ENCODE measurements at regions not wholly inside any gene's neighbourhood (a gene's known extent, or its start where the extent isn't known, plus 50 kb on each side); places are given as distances from the start of the nearest gene placed in this dataset.
"Not testable (repeated sequence)": the region's sequence is repeated elsewhere in the genome, so short reads cannot be mapped to it uniquely, and the experiment has no call there.

DNA sequence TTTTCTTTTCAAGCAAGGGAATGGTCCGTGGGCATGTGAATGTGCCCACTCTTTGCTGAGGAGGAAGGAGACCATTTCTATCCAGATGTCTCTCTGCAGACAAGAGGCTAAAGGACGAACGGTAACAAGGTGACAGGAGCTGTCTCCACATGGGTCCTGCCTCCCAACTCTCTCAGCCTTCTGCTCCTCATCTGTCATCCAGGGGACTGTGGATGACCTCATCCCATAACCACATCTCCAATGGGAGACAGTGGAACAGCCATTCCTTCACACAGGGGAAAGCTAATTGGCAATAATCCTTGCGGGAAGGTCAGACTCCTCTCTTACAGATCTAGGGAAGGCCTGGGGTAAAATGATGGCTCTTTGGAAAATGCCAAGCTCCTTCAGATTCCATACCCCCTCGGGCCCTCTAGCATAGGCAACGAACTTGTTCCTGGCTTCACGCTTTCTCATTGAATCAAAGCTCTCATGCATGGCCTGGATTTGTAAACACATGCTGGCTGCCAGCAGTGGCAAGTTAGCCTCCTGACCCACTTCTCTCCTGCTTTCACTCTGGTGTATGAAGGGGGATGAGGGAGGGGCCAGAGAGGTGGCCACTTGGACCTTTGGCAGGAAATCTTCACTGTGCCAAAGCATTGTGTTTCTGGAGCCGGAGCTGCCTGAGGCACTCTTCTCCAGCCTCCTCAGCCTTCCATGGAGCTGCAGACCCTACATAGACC lies 65.8 kb upstream of the IKBKE start:
- not testable (repeated sequence) for H3K36me3 Mint-ChIP-seq (ENCODE audit: low read depth); H3K27me3 Mint-ChIP-seq; H3K4me1 Mint-ChIP-seq (ENCODE audit: low read depth); H3K9me3 Mint-ChIP-seq; H3K4me3 Mint-ChIP-seq; H3K27ac Mint-ChIP-seq

DNA sequence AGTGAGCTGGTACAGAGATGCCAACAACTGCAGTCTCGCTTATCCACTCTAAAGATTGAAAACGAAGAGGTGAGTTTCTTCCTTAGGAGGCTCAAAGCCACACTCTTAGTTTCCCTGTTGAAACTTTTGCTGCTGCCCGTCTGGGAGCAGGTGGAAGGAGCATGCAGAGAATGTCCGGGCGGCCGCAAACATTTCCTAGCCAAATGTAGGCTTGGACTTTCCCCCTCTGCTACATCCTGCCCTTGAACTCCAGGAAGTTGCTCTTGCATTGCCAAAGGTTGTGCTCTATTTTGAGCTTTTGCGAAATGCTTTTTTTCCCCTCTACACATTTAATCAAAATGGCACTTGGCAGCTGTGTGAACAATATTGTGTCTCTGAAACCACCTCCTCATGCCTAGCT lies 65.0 kb upstream of the IKBKE start:
- not testable (repeated sequence) for H3K4me1 Mint-ChIP-seq (ENCODE audit: low read depth); H3K36me3 Mint-ChIP-seq (ENCODE audit: low read depth); H3K4me3 Mint-ChIP-seq; H3K27ac Mint-ChIP-seq; H3K9me3 Mint-ChIP-seq; H3K27me3 Mint-ChIP-seq

- H3K27me3 Mint-ChIP-seq: not testable (repeated sequence)
Observed at GRCh38 chr1:206408371-206409288, 61.6 kb upstream of the IKBKE start.

DNA sequence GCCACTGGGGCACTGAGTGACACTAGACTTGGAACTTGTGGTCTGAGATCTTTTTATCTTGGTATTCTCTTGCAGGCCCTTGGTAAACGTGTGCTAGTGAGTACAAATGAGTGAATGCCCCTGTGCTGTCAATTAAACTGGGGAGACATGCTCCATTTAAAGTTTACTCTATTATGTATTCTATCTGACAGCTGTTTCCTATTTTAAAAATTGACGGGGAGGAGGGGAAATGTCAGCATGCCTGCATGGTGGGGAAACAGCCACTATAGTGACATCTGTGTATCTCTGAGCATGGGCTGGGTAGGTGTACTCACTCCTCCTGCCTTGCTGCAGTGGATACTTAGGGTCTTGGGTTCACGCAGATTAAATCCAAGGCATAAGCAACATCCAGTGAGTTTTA lies 59.0 kb upstream of the IKBKE start:
- Mint-ChIP-seq H3K4me1 (ENCODE audit: low read depth) (no peaks in the 10 kb centered on the region), H3K9me3 (no peaks in the 10 kb centered on the region), H3K4me3 (no peak overlapping the region), H3K27ac (no peak overlapping the region), H3K27me3 (no peaks in the 10 kb centered on the region), H3K36me3 (ENCODE audit: low read depth) (peaks cover 6% of the 10 kb centered on the region)

More at GRCh38 chr1:206408371-206409288, 61.6 kb upstream of the IKBKE start:
- not testable (repeated sequence) for H3K9me3 Mint-ChIP-seq; H3K4me3 Mint-ChIP-seq; H3K27ac Mint-ChIP-seq; H3K4me1 Mint-ChIP-seq (ENCODE audit: low read depth); H3K36me3 Mint-ChIP-seq (ENCODE audit: low read depth)

DNA sequence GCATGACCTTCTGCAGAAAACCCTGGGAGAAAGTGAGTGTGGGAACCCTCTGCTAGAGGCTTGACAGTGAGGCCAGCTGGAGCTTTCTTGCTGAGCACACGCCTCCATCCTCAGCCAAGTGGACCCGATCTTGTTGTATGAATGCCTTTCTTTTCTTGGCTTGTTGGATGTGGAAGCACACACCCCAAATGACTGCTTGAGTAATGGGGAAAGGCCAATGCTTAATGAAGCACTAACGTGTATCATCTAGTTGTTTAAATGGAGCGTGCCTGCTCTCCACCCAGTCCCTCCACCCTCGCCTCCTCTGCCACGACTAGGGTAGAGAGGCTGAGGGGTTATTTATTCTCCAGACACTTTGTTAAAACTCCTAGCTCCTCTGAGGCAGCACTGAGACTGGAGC lies 54.3 kb upstream of the IKBKE start:
- H3K36me3 Mint-ChIP-seq (ENCODE audit: low read depth): peaks cover 31% of the 10 kb centered on the region
- no peak overlapping the region for H3K4me3 Mint-ChIP-seq
- no peak overlapping the region for H3K27ac Mint-ChIP-seq

GRCh38 chr1:206417774-206418614 lies 52.3 kb upstream of the IKBKE start:
- Mint-ChIP-seq H3K4me1 (ENCODE audit: low read depth) (no peaks in the 10 kb centered on the region), H3K9me3 (no peaks in the 10 kb centered on the region), H3K27me3 (no peaks in the 10 kb centered on the region), H3K27ac (no peak overlapping the region), H3K4me3 (no peak overlapping the region), H3K36me3 (ENCODE audit: low read depth) (peaks cover 39% of the 10 kb centered on the region)

More for the DNA sequence above, 54.3 kb upstream of the IKBKE start:
- no peaks in the 10 kb centered on the region for H3K9me3 Mint-ChIP-seq
- H3K27me3 Mint-ChIP-seq: no peaks in the 10 kb centered on the region
- no peaks in the 10 kb centered on the region for H3K4me1 Mint-ChIP-seq (ENCODE audit: low read depth)

DNA sequence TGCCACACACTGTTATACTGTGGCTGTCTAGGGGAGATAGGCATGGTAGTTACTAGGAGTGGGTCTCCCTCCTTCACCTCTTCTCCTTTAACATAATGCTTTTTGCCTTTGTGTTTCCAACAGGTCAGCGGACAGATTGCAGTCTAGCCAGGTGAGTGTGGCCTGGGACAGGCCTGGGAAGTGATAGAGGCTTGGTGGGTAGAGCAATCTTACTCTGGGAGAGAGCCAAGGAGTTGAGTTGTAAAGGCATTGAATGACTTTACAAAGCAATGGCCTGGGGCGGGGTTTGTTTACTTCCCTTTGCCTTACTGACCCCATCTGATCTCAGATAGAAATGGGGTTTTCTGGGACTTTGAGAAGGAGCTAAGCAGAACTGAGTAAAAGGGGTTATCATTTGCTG lies 51.0 kb upstream of the IKBKE start:
- H3K27ac Mint-ChIP-seq: no peak overlapping the region
- no peaks in the 10 kb centered on the region for H3K27me3 Mint-ChIP-seq
- no peak overlapping the region for H3K4me3 Mint-ChIP-seq
- no peaks in the 10 kb centered on the region for H3K4me1 Mint-ChIP-seq (ENCODE audit: low read depth)
- peaks cover 46% of the 10 kb centered on the region for H3K36me3 Mint-ChIP-seq (ENCODE audit: low read depth)
- no peaks in the 10 kb centered on the region for H3K9me3 Mint-ChIP-seq

GRCh38 chr1:206419783-206420182 lies 50.5 kb upstream of the IKBKE start:
- H3K4me3 Mint-ChIP-seq: no peak overlapping the region
- no peak overlapping the region for H3K27ac Mint-ChIP-seq
- no peaks in the 10 kb centered on the region for H3K4me1 Mint-ChIP-seq (ENCODE audit: low read depth)
- no peaks in the 10 kb centered on the region for H3K27me3 Mint-ChIP-seq
- H3K36me3 Mint-ChIP-seq (ENCODE audit: low read depth): peaks cover 46% of the 10 kb centered on the region
- H3K9me3 Mint-ChIP-seq: no peaks in the 10 kb centered on the region

- Mint-ChIP-seq H3K4me3 (no peak overlapping the region), H3K27ac (no peak overlapping the region), H3K36me3 (ENCODE audit: low read depth) (peaks cover 46% of the 10 kb centered on the region), H3K27me3 (no peaks in the 10 kb centered on the region), H3K9me3 (no peaks in the 10 kb centered on the region), H3K4me1 (ENCODE audit: low read depth) (no peaks in the 10 kb centered on the region)
Observed at GRCh38 chr1:206420471-206420870, 49.8 kb upstream of the IKBKE start.
